HCT116 (cell line): ENCODE measurements at regions not wholly inside any gene's neighbourhood (a gene's known extent, or its start where the extent isn't known, plus 50 kb on each side); places are given as distances from the start of the nearest gene placed in this dataset.

ENCODE experiments used
- ATAC-seq: fragments of 200-7000 bp; cut with Tn5 transposase; 2 replicates; pipeline ENCODE4 v1.9.1; 2020; ENCODE audit warnings: mild to moderate bottlenecking, moderate library complexity
- BruUV-seq: library from RNA; stranded (reverse); fragments of 400-500 nt; replicated peaks from 2 replicates; lab custom pipeline; 2021; lab: Mats Ljungman, UMichigan
- CTCF ChIA-PET: fragments of 300-600 bp; sonication (Branson Sonifier 250); formaldehyde crosslinking; loops from one replicate; lab custom pipeline; 2021; ENCODE audit warnings: antibody characterized with exemption; lab: Charles Lee
- POLR2A ChIA-PET: fragments of 300-600, 350-600 bp; sonication (Branson Sonifier 250); formaldehyde crosslinking; loops from one replicate; lab custom pipeline; 2021; ENCODE audit warnings: antibody characterized with exemption; lab: Charles Lee
- RAD21 ChIA-PET, 2 experiments: fragments of 300-600 bp; sonication (Branson Sonifier 250); formaldehyde crosslinking; loops; one replicate each; lab custom pipeline; 2023; ENCODE audit warnings: low total read pairs in 2 of 2; ENCODE audit not compliant: uncharacterized antibody in 2 of 2, unreplicated experiment in 2 of 2, low non-redundant PET in 1 of 2; lab: Charles Lee
- DNase-seq: peaks from one replicate; pipeline ENCODE4 v3.0.0-alpha.2; 2010; ENCODE audit warnings: low read depth, low spot score
- H2AFZ ChIP-seq: fragments of 200-600 bp; shearing (Covaris generic), sonication (generic); 2 replicates; pipeline ENCODE4 v1.6.1; 2017; ENCODE audit warnings: low read depth, mixed run types, mixed read lengths, antibody characterized with exemption, low read length; ENCODE audit not compliant: poor library complexity, severe bottlenecking
- H3K27ac ChIP-seq: 2 replicates; pipeline ENCODE4 v1.5.1; 2012; ENCODE audit warnings: low read depth, low read length
- H3K27me3 ChIP-seq: fragments of 200-600 bp; sonication (generic); 2 replicates; pipeline ENCODE4 v1.6.1; 2016; ENCODE audit warnings: mixed run types, low read length, mixed read lengths; ENCODE audit not compliant: insufficient read depth
- H3K36me3 ChIP-seq, 2 experiments: fragments of 200-500 bp in 1 of 2; fragments of 200-600 bp in 1 of 2; sonication (Bioruptor generic) in 1 of 2; sonication (generic) in 1 of 2; 2 replicates each; pipeline versions ENCODE4 v1.5.1 to v1.6.1; 2014 to 2016; ENCODE audit warnings: low read length in 2 of 2, inconsistent platforms in 1 of 2, mixed read lengths in 1 of 2, mixed run types in 1 of 2; ENCODE audit not compliant: insufficient read depth in 2 of 2, control insufficient read depth in 1 of 2
- H3K4me1 ChIP-seq, 2 experiments: fragments of 200-600 bp in 1 of 2; sonication (generic) in 1 of 2; 2 replicates each; pipeline versions ENCODE4 v1.5.1 to v1.6.1; 2012 to 2017; ENCODE audit warnings: low read length in 2 of 2, inconsistent platforms in 1 of 2, mild to moderate bottlenecking in 1 of 2, mixed read lengths in 1 of 2, mixed run types in 1 of 2, moderate library complexity in 1 of 2; ENCODE audit not compliant: insufficient read depth in 2 of 2, control insufficient read depth in 1 of 2
- H3K4me2 ChIP-seq: fragments of 200-600 bp; sonication (generic); 2 replicates; pipeline ENCODE4 v1.6.1; 2017; ENCODE audit warnings: mixed run types, low read length, mixed read lengths
- H3K4me3 ChIP-seq, 2 experiments: fragments of 200-600 bp in 1 of 2; sonication (generic) in 1 of 2; replicated peaks in 1 of 2; 2 replicates each; pipeline ENCODE4 v1.5.1; 2011 to 2016; ENCODE audit warnings: low read length in 2 of 2, control low read depth in 1 of 2, low read depth in 1 of 2, mild to moderate bottlenecking in 1 of 2, mixed read lengths in 1 of 2, mixed run types in 1 of 2
- H3K79me2 ChIP-seq: fragments of 200-600 bp; sonication (generic); 2 replicates; pipeline ENCODE4 v1.6.1; 2017; ENCODE audit warnings: mild to moderate bottlenecking, mixed run types, low read length, moderate library complexity, mixed read lengths; ENCODE audit not compliant: insufficient read depth
- H3K9ac ChIP-seq: fragments of 200-600 bp; sonication (generic); 2 replicates; pipeline ENCODE4 v1.6.1; 2016; ENCODE audit warnings: low read length, mixed read lengths
- H3K9me2 ChIP-seq: fragments of 200-600 bp; sonication (generic), shearing (Covaris generic); 2 replicates; pipeline ENCODE4 v1.6.1; 2017; ENCODE audit warnings: mixed run types, mild to moderate bottlenecking, moderate library complexity; ENCODE audit not compliant: insufficient read depth
- H3K9me3 ChIP-seq, 2 experiments: fragments of 200-500 bp in 1 of 2; fragments of 200-600 bp in 1 of 2; sonication (Bioruptor generic) in 1 of 2; sonication (generic) in 1 of 2; 2 replicates each; pipeline ENCODE4 v1.6.1; 2014 to 2017; ENCODE audit warnings: low read length in 2 of 2, mixed read lengths in 2 of 2, inconsistent platforms in 1 of 2, low read depth in 1 of 2, mild to moderate bottlenecking in 1 of 2, mixed run types in 1 of 2, moderate library complexity in 1 of 2; ENCODE audit not compliant: control insufficient read depth in 1 of 2, insufficient read depth in 1 of 2
- H4K20me1 ChIP-seq: fragments of 200-600 bp; sonication (generic), shearing (Covaris generic); 2 replicates; pipeline ENCODE4 v1.6.1; 2017; ENCODE audit warnings: mixed run types, mild to moderate bottlenecking, moderate library complexity; ENCODE audit not compliant: insufficient read depth
- CEBPB ChIP-seq: IDR thresholded peaks from 2 replicates; pipeline ENCODE4 v1.6.1; 2012; ENCODE audit warnings: low read depth
- EZH2phosphoT487 ChIP-seq: fragments of 200-600 bp; IDR thresholded peaks from 2 replicates; pipeline ENCODE4 v1.6.1; 2018; ENCODE audit warnings: antibody characterized with exemption, borderline replicate concordance
- FOSL1 ChIP-seq: IDR thresholded peaks from 2 replicates; pipeline ENCODE4 v1.6.1; 2012; ENCODE audit warnings: low read depth
- RAD21 ChIP-seq: IDR thresholded peaks from 2 replicates; pipeline ENCODE4 v1.6.1; 2012; ENCODE audit warnings: low read depth, mild to moderate bottlenecking
- SP1 ChIP-seq: IDR thresholded peaks from 2 replicates; pipeline ENCODE4 v1.6.1; 2012; ENCODE audit warnings: low read depth
- TCF7L2 ChIP-seq: IDR thresholded peaks from 2 replicates; pipeline ENCODE4 v1.7.0; 2011; ENCODE audit warnings: borderline replicate concordance, inconsistent platforms; ENCODE audit not compliant: insufficient read depth, insufficient read length; ENCODE audit errors: extremely low read depth
- ZNF274 ChIP-seq: fragments of 200-500 bp; sonication (Bioruptor generic); IDR thresholded peaks from 2 replicates; pipeline ENCODE4 v1.6.1; 2014; ENCODE audit warnings: mild to moderate bottlenecking, low read depth, low read length, inconsistent platforms
- intact Hi-C: fragments of 100-400 bp; cut with micrococcal nuclease; formaldehyde crosslinking; loops from 2 replicates; pipeline ENCODE4 v1.10.0; 2022

GRCh38 chr10:33122014-33122809 lies 164.2 kb upstream of the ITGB1 start:
- DNase-seq: no peak
- no peaks in the 10 kb centered on the region for H3K36me3 ChIP-seq
- H2AFZ ChIP-seq: no peak overlapping the region
- CTCF ChIA-PET: no interaction called here
- H4K20me1 ChIP-seq: no peaks in the 10 kb centered on the region
- POLR2A ChIA-PET: no interaction called here
- RAD21 ChIA-PET: no interaction called here
- H3K27me3 ChIP-seq: no peaks in the 10 kb centered on the region
- H3K4me3 ChIP-seq: no peak overlapping the region
- H3K9me2 ChIP-seq: no peaks in the 10 kb centered on the region
- H3K27ac ChIP-seq: no peak overlapping the region
- intact Hi-C loops: loop anchor here (5.0 kb wide), 1 partner anchor 340 kb away; no protein-coding TSS in a partner anchor
- no peaks in the 10 kb centered on the region for H3K9me3 ChIP-seq
- H3K9ac ChIP-seq: no peak overlapping the region
- no peak for TF ChIP-seq ZNF274
- TF ChIP-seq TCF7L2: no peak
- no TSS peak for BruUV-seq
- no peaks in the 10 kb centered on the region for H3K79me2 ChIP-seq
- H3K4me1 ChIP-seq: no peaks in the 10 kb centered on the region
- no peak for ATAC-seq
- H3K4me2 ChIP-seq: no peak overlapping the region

GRCh38 chr10:33120700-33121099 lies 162.7 kb upstream of the ITGB1 start:
- intact Hi-C loops: loop anchor here (5.0 kb wide), 1 partner anchor 338 kb away; no protein-coding TSS in a partner anchor
- Histone ChIP-seq H3K4me3 (no peak overlapping the region), H3K9ac (no peak overlapping the region), H3K27ac (no peak overlapping the region), H3K4me2 (no peak overlapping the region), H3K9me3 (no peaks in the 10 kb centered on the region), H2AFZ (no peak overlapping the region), H3K79me2 (no peaks in the 10 kb centered on the region)
- POLR2A ChIA-PET: no interaction called here
- ATAC-seq: no peak
- no TSS peak for BruUV-seq
- no peak for TF ChIP-seq FOSL1
- TF ChIP-seq RAD21: no peak
- TF ChIP-seq ZNF274: no peak
- no peak for TF ChIP-seq SP1
- TF ChIP-seq CEBPB: no peak
- no peak for TF ChIP-seq EZH2phosphoT487
- TF ChIP-seq, all 23 proteins: peak for 0
- Histone ChIP-seq H3K4me1 (no peaks in the 10 kb centered on the region), H4K20me1 (no peaks in the 10 kb centered on the region), H3K27me3 (no peaks in the 10 kb centered on the region), H3K9me2 (no peaks in the 10 kb centered on the region), H3K36me3 (no peaks in the 10 kb centered on the region)
- RAD21 ChIA-PET: no interaction called here
- CTCF ChIA-PET: no interaction called here
- DNase-seq: no peak
